PFSK-1 (cell line): ENCODE measurements at regions not wholly inside any gene's neighbourhood (a gene's known extent, or its start where the extent isn't known, plus 50 kb on each side); places are given as distances from the start of the nearest gene placed in this dataset.

Experiments used
- FOXP2 ChIP-seq: optimal IDR thresholded peaks from 2 replicates; pipeline ENCODE3; 2011; ENCODE audit warnings: borderline replicate concordance, control low read depth, inconsistent platforms; ENCODE audit not compliant: insufficient read depth; ENCODE audit errors: extremely low read length, extremely low read depth
- POLR2AphosphoS5 ChIP-seq: IDR thresholded peaks from 2 replicates; pipeline ENCODE4 v1.6.1; 2012; ENCODE audit warnings: low read depth, mild to moderate bottlenecking, control low read depth, low read length, moderate library complexity
- SIN3A ChIP-seq: IDR thresholded peaks from 2 replicates; pipeline ENCODE4 v1.6.1; 2012; ENCODE audit warnings: mild to moderate bottlenecking, low read length, moderate library complexity, borderline replicate concordance; ENCODE audit not compliant: insufficient read depth
- TAF1 ChIP-seq: IDR thresholded peaks from 2 replicates; pipeline ENCODE4 v1.6.1; 2012; ENCODE audit warnings: low read length, control low read depth, borderline replicate concordance; ENCODE audit not compliant: insufficient read depth
- TF ChIP-seq, protein P1 (sequence below), 2 experiments: IDR thresholded peaks; 2 replicates each; pipeline versions ENCODE4 v1.6.1 to v1.8.0; 2011 to 2012; ENCODE audit warnings: low read depth in 2 of 2, low read length in 2 of 2, control low read depth in 1 of 2, inconsistent platforms in 1 of 2, mild to moderate bottlenecking in 1 of 2, moderate library complexity in 1 of 2; ENCODE audit not compliant: insufficient read depth in 1 of 2

DNA sequence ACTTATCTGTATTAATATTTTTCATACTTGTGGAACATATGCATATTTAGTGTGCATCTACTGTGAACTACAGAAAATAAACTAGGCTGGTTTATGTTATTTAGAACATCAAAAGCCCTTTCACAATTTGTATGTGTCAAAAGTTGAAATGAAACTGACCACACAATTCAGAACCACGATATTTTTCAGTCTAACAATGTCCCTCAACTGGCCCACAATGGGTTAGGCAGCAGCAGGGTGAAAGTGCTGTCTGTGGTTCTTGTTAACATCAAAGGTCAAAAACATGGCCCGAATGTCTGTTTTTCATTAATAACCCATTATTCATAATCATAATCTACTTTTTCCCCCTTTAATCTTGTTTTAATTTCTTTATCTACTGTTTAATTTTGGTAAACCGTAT, 559.9 kb upstream of the ATP2B1 start:
- TF ChIP-seq FOXP2 (no peak), TAF1 (no peak), SIN3A (no peak), POLR2AphosphoS5 (no peak)
- TF ChIP-seq, protein P1, sequence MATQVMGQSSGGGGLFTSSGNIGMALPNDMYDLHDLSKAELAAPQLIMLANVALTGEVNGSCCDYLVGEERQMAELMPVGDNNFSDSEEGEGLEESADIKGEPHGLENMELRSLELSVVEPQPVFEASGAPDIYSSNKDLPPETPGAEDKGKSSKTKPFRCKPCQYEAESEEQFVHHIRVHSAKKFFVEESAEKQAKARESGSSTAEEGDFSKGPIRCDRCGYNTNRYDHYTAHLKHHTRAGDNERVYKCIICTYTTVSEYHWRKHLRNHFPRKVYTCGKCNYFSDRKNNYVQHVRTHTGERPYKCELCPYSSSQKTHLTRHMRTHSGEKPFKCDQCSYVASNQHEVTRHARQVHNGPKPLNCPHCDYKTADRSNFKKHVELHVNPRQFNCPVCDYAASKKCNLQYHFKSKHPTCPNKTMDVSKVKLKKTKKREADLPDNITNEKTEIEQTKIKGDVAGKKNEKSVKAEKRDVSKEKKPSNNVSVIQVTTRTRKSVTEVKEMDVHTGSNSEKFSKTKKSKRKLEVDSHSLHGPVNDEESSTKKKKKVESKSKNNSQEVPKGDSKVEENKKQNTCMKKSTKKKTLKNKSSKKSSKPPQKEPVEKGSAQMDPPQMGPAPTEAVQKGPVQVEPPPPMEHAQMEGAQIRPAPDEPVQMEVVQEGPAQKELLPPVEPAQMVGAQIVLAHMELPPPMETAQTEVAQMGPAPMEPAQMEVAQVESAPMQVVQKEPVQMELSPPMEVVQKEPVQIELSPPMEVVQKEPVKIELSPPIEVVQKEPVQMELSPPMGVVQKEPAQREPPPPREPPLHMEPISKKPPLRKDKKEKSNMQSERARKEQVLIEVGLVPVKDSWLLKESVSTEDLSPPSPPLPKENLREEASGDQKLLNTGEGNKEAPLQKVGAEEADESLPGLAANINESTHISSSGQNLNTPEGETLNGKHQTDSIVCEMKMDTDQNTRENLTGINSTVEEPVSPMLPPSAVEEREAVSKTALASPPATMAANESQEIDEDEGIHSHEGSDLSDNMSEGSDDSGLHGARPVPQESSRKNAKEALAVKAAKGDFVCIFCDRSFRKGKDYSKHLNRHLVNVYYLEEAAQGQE (IDR thresholded peaks at IDR 0.05; ENCODE audit: insufficient read depth in 1 of 2, low read depth in 2 of 2, low read length in 2 of 2) = no peak

DNA sequence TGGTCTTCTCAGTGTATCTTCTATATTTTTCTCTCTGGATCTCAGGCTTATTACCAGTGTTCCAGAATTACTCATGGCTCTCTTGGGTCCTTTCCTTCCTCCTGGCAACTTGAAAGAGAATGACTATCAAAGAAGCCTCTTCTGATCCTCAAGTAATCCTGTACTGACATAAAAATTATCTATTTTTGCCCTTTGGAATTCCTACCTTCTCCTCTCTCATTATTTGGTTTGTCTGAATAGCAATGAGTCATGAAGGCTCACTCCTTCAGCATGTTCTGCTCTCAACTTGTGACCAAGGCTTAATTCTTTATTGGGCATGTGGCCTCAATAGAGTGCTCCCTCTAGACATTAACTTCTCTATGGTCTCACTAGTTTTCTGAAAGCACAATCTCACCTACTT, 553.6 kb upstream of the ATP2B1 start:
- TF ChIP-seq POLR2AphosphoS5 = no peak
- no peak for TF ChIP-seq TAF1
- TF ChIP-seq, protein P1 (IDR thresholded peaks at IDR 0.05; ENCODE audit: insufficient read depth in 1 of 2, low read depth in 2 of 2, low read length in 2 of 2) = no peak
- TF ChIP-seq SIN3A = no peak
- TF ChIP-seq FOXP2 = no peak

DNA sequence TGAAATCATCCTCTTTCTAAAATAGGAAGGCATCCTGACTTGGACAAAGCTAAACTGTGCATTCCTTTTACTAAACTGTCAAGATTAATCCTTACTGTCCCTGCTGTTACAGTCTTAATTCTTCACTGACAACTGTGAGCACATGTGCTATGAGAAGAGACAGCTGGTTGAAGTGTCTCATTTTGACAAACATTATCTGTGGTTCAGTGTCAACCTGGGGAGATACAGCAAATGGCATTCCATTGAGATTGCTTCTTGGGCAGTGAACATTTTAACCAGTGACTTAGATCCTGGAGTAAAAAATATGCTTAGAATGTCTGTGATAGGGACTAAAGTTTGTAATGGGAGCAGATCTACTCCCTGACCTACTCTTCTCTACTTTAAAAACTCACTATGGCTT, 552.6 kb upstream of the ATP2B1 start:
- no peak for TF ChIP-seq FOXP2
- TF ChIP-seq POLR2AphosphoS5 = no peak
- TF ChIP-seq SIN3A = no peak

DNA sequence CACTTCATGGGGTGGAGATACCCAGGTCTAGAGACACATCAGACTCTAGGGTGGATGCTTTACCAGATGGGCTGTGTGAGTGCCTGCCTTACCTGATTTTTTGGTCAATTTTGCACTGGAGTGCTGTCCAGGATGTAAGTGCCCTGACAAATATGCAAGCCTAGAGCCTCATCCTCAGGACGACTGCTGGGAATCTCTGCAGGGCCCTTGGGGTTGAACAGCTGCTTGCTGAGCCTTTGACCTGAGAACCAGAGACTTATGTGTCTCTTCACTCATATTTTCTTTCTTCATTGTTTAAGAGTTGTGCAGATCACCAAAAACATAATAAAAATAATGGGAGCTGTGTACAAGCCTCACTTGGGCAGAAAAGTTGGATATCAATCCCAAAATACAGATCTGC, 551.5 kb upstream of the ATP2B1 start:
- TF ChIP-seq POLR2AphosphoS5 (no peak), TAF1 (no peak), SIN3A (no peak), FOXP2 (no peak)
- TF ChIP-seq, protein P1 (IDR thresholded peaks at IDR 0.05; ENCODE audit: insufficient read depth in 1 of 2, low read depth in 2 of 2, low read length in 2 of 2) = no peak

DNA sequence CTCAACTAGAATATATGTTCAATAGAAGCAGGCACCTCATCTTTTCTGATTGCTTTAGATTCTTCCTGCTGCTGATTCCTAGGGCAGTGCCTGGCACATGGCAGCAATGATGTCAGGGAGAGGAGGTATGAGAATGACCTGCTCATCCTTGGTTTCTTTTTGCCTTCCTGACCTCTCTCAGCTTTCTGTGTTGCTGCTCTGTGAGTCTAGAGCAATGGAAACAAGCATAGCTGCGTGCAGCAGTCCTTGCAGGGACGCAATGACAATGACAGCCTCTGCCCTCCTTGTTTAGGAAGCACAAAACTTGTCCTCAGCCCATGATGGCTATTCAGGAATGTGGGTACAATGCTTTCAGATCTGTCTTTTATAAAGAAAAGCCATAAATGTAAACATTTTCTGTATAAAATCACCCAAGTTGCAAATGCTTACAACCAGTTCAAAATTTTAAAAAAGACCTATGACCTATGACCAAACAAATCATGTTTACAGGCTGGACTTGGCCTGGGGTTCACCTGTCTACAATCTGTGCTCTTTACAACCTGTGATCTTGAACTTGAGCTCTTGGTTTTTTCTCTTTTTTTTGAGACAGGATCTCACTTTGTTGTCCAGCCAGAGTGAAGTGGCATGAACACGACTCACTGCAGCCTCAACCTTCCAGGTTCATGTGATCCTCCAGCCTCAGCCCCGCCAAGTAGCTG, 549.4 kb upstream of the ATP2B1 start:
- TF ChIP-seq, protein P1 (IDR thresholded peaks at IDR 0.05; ENCODE audit: insufficient read depth in 1 of 2, low read depth in 2 of 2, low read length in 2 of 2) = no peak
- TF ChIP-seq FOXP2 (no peak), POLR2AphosphoS5 (no peak), SIN3A (no peak), TAF1 (no peak)
